ENCODE measurements at regions not wholly inside any gene's neighbourhood (a gene's known extent, or its start where the extent isn't known, plus 50 kb on each side); places are given as distances from the start of the nearest gene placed in this dataset.

DNA sequence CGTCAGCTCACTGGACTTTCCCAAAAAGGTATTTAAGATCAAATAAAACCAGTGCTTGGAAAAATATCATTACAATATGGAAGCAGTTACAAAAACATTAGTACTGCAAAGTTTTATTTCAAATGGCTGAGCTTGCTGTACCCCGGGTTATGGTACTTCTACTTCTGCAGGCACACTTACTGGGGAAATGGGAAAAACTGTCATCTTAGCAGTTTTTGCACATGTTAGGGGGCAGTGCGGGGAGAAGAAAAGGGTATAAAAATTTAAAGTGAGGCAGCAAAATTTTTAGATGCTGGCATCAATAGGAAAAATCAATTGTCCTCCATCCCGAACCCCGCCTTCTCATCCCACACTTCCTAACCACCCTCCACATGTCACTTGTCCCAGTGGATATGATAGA is 133.4 kb downstream of the ATG4C start:
- no peak for DNase-seq

DNA sequence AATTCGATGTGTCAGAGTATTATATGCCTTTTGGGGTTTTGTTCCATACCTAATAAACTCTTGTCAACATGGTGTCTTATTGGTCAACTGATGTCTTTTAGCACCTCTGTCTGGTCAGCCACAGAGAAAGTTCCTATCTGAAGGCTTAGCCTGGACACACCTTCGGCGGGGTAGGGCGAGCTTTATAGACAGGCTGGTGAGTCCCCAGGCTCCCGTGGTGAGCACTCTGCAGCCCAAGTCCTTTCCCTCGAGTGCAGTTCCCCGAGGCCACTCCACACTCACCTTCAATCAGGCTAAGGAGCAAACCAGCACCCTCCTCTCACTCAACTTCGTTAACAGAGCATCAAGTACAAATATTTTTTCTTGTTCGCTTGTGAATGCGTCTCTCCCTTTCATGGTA is 133.9 kb downstream of the ATG4C start:
- DNase-seq = no peak

DNA sequence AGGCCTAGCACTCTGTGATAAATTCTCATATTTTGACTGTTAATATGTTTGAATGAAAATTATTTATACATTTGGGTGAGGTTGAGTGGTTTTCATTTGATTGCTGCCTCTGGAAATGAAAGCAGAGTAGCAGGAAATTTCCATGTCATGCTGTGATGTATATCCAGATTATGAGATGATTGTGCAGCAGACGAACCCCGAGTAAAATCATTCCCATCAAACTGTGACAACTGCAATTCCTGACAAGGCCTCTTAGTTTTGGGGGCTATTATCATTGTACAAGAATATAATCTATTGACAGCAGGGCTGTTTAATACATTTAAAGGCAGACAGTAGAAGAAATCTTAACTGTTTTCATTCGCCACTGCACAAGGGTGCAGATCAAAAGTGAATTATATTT is 134.8 kb downstream of the ATG4C start:
- no peak for DNase-seq

GRCh38 chr1:62922006-62922405 is 138.1 kb downstream of the ATG4C start:
- no peak for DNase-seq

- DNase-seq = no peak
Observed at GRCh38 chr1:62924983-62925790, 141.3 kb downstream of the ATG4C start.

GRCh38 chr1:62926681-62927252 is 142.8 kb downstream of the ATG4C start:
- DNase-seq = no peak

GRCh38 chr1:62928885-62929284 is 145.0 kb downstream of the ATG4C start:
- DNase-seq = no peak

DNA sequence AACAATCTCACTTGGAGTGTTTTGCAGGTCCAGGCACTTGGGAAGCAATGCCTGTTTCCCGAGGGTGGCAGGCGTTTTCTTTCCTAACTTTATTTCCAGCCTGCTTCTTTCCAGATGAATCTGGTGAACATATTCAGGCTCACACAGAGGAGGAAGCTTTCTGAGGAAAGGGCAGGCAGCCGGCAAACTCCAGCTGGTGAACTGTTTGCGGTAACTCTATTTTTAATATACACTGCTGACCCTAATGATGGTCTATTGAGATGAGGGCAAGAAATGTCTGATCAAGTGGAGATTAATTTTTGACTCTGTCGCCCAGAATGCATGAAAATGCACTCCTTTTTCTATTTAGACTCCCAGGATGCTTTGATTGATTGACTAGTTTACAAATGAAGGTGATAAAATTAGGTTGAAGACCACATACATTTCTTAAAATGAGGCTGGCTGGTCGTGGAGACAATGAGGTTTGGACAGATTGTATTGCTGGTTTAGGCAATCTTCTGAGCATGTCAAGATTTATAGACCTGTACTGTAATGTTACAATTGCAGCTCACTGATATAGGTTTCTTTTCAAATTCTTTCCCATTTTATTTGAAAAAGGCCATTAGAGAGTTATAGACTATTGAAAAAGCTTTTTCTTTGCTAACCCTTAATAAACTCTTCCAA is 153.8 kb downstream of the ATG4C start:
- no peak for DNase-seq

DNA sequence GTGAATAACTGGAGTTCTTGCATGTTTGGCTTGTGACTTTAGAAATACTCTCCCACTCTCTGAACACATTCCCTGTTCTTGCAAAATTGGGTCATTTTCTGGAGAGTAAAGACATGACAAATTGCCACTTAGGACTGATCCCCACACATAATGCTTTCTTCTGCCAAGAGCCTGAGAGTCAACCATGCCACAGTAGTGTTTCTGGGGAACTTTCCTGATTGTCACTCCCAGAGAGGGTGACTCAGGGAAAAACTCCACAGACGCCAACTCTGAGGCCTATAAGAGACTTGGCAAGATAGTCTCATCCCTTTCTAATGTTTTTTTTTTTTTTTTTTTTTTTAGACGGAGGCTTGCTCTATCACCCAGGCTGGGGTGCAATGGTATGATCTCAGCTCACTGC is 157.8 kb downstream of the ATG4C start:
- DNase-seq = no peak

DNA sequence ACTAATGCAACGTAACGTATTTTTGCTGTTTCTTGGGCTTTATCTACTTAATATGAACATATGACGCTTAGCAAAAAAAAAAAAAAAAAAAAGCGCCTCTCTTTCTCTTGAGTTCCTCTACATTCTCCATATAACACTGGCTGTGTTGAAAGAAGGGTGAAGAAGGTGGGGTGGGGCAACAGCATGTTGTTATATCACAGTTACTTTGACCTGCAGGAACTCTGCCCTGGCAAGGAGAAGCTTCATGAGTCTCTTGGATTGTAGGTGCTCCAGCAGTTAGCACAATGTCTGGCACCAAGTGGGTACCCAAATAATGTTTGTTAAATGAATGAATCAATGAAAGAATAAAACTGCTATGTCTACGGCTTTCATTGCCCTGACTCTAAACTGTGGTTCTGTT is 162.6 kb downstream of the ATG4C start:
- no peak for DNase-seq

- no peak for DNase-seq
Observed at GRCh38 chr1:62951428-62951827, 167.5 kb downstream of the ATG4C start.

- no peak for DNase-seq
Observed at GRCh38 chr1:62952596-62952995, 168.7 kb downstream of the ATG4C start.

DNA sequence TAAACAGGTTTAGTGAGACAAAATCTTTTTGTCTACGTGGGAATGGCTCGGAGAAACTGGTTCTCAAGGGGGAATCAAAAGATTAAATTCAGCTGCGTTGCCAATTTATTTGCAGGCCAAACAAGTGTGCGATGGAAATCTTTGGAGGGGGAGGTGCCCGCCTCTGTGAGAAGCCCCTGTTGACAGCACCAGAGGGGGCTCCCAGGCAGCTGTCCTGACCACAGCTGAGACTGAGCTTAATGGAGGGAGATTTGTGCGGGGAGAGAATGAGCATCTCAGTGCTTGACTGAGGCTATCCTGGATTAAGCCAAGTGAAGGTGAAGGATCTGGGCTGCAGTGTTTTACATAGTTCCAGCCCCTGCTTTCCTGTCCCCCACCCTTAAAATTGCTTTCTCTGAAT is 169.7 kb downstream of the ATG4C start:
- no peak for DNase-seq

DNA sequence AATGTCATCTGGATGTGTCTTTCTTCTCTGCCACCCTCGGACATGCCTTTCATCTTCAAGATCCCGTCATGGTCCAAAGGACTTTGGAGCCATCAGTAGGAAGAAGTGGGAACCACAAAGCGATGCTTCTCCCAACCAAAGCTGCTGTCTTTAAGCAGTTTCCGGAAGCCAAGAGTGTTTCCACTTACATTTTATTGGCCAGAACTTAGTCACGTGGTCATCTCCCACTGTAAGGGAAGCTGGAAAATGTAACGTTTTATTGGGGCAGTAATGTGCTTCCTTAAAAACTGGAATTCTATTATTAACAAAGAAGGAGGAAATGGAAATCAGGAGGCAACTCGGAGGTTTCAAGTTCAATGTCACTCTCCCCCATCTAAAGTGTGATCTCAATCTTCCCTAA is 170.8 kb downstream of the ATG4C start:
- DNase-seq = no peak

DNA sequence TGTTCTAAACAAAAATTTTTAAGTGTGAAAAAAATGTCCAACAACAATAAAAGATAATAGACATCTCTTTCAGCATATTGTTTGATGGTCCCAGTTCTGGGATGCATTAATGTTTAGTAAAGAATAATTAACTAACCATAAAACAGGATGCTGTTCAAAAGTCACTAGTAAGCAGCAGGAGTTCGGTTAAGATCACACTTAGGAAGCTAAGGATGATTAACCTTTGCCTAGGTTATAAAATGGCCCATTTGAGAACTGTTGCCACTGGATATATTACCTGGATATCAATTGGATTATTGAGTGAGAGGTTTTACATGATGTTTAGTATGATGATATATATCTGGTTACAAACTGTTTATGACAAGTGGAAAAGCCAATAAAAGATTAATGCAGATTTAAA is 171.7 kb downstream of the ATG4C start:
- DNase-seq = no peak

DNA sequence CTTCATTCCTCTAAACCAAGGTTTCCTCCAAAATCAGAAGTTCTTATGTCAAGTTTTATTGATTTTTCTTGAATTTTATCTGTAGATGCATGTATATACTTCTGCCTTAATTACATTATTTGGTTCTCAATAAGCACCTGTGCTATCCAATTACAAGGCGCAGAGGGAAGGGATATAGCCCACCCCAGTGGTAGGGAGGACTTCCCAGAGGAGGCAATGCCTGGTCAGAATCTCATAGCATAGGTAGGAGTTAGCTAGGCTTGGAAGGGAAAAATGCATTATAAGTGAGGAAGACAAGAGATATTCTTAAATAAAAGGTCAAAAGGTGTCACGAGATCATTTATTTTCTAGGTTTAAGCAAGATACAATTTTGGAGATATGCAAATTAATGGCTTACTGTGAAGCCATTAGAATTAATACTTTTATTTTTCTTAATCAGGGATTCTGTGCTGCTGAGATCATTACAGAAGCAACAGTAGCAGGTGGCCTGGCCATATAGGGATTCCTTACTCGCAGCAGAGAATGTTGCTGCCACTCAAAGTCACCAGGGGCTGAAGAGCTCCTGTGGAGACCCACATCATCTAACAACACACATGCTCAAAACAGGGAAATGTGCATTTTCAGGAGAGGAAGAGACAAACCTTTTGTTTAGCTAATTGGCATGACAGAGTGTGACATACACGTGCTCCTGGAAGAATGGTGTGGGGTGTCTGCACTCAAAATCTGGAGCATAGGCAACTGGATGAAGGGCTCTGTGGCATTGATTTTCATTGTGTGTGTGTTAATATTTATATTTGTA is 178.3 kb downstream of the ATG4C start:
- no peak for DNase-seq

- no peak for DNase-seq
Observed at GRCh38 chr1:62962901-62963776, 179.2 kb downstream of the ATG4C start.

DNA sequence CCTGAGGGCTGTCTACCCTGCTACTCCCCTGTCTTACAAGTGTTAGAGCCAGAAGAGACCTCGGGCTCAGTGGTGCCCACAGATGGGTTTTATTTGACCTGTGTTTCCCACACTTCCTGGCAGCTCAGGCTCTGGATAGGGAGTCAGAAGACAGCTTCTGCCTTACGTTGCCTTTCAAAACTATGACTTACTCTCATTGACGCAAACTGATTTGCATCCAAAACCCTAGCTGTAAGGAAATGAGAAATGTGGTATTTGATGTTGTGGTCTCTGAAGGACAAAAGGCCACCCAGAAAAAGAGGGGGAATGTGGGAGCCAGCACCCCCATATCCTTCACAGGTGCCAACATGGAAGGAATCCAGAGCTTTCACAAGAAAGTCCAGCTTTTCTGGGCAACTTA is 180.2 kb downstream of the ATG4C start:
- DNase-seq = no peak

DNA sequence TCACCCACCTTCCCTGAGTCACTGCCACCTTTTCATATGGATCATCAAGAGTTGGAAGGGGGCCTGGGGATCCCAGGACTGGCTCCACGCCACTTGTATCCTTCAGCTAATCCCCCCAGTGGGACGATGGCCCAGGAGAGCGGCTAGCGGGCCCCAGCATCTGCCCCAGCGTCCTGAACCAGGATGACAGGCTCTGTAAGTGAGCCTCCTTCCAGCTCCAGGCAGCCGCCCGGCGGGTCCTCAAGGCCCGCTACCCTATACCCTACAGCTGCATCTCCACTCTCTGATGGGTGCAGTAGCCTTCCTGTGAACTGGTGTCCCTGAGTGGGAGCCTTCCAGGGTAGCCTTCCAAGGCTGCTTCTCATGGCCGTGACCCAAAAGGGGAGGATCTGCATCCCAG is 183.1 kb downstream of the ATG4C start:
- no peak for DNase-seq

DNA sequence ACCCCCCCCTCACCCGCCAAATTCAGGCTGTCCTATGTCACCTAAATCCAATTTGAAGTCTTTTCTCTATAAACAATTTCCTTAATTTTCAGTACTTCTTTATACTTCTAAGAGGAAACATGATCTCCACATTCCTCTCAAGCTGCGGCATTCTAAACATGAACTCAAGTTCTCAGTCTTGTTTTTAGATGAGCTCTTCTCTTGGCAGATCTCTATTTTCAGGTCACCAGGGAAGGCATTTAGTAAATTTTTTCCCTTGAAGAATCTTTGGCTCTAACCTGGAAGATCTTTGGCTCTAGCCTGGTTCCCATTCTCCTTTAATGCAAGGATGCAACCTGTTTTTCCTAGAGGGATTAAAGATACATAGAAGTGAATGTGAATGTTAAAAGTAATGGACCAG is 193.4 kb downstream of the ATG4C start:
- no peak for DNase-seq

GRCh38 chr1:62978741-62979140 is 194.8 kb downstream of the ATG4C start:
- DNase-seq = no peak

GRCh38 chr1:62981434-62981833 is 197.5 kb downstream of the ATG4C start:
- no peak for DNase-seq

DNA sequence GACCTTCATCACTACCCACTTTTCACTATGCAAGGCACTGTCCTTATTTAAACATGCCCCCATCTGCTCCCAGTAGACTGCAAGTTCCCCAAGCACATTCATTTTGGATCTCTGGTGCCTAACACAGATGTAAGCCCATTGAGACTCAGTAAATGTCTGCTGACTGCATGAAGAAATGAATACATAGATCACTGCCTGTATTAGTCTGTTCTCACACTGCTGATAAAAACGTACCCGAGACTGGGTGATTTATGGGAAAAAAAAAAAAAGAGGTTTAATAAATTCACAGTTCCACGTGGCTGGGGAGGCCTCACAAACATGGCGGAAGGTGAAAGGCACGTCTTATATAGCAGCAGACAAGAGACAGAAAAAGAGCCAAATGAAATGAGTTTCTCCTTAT is 204.9 kb downstream of the ATG4C start:
- DNase-seq = no peak
